ES-I3 (cell line): ENCODE measurements at regions not wholly inside any gene's neighbourhood (a gene's known extent, or its start where the extent isn't known, plus 50 kb on each side); places are given as distances from the start of the nearest gene placed in this dataset.

Experiments
- H3K36me3 ChIP-seq: 2 replicates; pipeline ENCODE4 v1.6.1; 2013; ENCODE audit warnings: mild to moderate bottlenecking, low read length, control low read depth, moderate library complexity; ENCODE audit not compliant: insufficient read depth
- H3K4me1 ChIP-seq: 2 replicates; pipeline ENCODE4 v1.6.1; 2013; ENCODE audit warnings: mild to moderate bottlenecking, control low read depth, low read length; ENCODE audit not compliant: insufficient read depth
- H3K9ac ChIP-seq: 2 replicates; pipeline ENCODE4 v1.6.1; 2013; ENCODE audit warnings: low read depth, mild to moderate bottlenecking, low read length, moderate library complexity
- H3K9me3 ChIP-seq: 2 replicates; pipeline ENCODE4 v1.6.1; 2013; ENCODE audit warnings: mild to moderate bottlenecking, low read length, moderate library complexity; ENCODE audit not compliant: control insufficient read depth, insufficient read depth

DNA sequence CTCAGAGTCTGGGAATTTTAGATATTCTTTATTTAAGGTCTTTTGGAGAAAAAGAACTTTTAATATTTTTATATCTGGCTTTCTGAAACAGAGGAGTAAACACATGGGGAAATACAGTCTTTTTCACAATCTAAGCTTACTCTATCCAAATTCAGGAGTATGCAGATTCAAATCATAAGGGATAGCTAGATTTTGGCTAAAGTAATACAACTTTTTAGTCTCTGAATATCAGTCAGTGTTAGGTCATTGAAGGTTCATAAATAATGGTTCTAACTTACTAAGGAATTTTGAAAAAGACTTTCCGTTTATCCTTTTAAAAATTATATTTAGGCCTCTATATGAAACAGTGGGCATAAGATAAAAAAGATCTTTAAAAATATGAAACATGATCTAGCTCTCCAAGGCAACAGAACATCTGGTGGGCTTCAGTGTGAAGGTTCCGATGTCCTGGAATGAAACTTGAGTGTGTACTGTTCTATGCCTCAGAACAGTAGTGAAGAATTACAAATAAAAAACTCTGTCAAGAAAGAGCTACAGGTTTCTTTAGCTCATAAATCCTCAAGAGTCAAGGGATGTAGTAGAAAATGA lies 165.2 kb upstream of the PDGFD start:
- Histone ChIP-seq H3K9me3 (no peaks in the 10 kb centered on the region), H3K36me3 (no peaks in the 10 kb centered on the region), H3K9ac (no peak overlapping the region), H3K4me1 (no peaks in the 10 kb centered on the region)

DNA sequence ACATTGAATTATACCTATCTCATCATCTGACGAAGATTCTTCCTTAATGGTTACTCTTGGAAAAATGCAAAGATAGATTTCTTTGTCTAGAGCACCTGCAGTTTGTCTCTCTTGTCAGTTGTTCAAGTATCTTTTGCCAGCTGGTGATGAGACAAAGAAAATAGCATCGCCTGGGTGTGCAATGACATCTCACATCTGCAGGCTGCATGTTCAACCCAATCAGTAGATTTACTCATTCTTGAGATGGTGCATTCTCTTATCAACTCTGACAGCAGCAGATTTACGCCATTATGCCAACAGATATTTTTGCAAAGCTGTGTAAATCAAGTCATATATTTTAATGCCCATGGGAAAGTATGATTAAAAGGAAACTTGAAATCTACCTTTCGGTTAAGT lies 164.6 kb upstream of the PDGFD start:
- no peak overlapping the region for H3K9ac ChIP-seq
- H3K36me3 ChIP-seq: no peaks in the 10 kb centered on the region
- H3K4me1 ChIP-seq: no peaks in the 10 kb centered on the region
- H3K9me3 ChIP-seq: no peaks in the 10 kb centered on the region

DNA sequence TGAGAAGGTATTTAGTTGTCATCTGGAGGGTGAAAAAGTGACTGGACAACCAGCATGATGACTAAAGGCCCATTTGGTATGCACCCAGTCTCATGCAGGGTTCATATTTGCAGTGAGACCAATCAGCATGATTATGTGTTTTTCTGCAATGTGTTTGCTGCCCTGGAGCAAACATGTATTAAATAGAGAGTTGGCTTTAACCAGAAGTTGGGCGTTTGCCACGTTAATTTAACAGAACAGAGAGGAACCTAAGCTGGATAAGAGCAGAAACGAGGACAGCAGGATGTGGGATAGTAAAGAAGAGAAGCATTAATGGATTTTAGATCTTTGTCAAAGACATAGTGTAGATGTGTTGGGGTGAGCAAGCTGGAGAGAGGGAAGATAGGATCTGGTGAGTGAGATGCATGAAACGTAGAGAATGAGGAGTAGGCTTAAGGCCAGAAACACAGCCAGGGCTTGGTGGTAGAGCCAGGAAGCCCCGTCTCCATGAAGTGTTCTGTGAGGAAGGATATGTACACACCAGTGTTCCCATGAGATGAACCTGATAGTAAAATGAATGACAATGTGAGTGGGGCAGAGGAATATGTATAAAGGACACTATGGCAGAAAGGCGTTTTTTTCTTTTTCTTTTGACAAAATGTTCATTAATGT lies 164.0 kb upstream of the PDGFD start:
- H3K9ac ChIP-seq: no peak overlapping the region
- no peaks in the 10 kb centered on the region for H3K4me1 ChIP-seq
- H3K9me3 ChIP-seq: no peaks in the 10 kb centered on the region
- no peaks in the 10 kb centered on the region for H3K36me3 ChIP-seq

DNA sequence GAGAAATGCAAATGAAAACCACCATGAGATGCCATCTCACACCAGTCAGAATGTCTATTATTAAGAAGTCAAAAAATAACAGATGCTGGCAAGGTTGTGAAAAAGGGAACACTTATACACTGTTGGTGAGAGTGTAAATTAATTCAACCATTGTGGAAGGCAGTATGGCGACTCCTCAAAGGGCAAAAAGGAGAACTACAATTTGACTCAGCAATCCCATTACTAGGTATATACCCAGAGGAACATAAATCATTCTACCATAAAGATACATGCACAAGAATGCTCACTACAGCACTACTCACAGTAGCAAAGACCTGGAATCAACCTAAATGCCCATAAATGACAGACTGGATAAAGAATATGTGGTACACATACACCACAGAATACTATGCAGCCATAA lies 161.1 kb upstream of the PDGFD start:
- H3K9me3 ChIP-seq: no peaks in the 10 kb centered on the region

DNA sequence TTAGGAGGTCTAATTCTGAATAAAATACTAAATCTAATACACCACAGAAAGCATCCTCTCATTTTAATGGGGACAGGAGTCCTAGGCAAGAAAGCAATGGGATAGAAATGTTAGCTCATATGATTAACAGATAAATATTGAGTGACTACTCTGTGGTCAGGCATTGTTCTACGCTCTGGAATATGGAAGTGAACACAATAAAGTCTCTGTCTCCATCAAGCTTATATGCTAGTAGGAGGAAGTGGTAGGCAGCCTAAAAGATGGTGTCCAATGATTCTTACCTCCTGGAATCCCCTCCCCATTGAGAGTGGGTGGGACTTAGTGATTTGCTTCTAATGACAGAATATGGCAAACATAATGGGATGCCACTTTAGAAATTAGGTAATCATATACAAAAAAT lies 160.3 kb upstream of the PDGFD start:
- Histone ChIP-seq H3K9ac (no peak overlapping the region), H3K4me1 (no peaks in the 10 kb centered on the region), H3K36me3 (no peaks in the 10 kb centered on the region), H3K9me3 (no peaks in the 10 kb centered on the region)

More for the DNA sequence above, 161.1 kb upstream of the PDGFD start:
- H3K36me3 ChIP-seq: no peaks in the 10 kb centered on the region
- no peaks in the 10 kb centered on the region for H3K4me1 ChIP-seq
- no peak overlapping the region for H3K9ac ChIP-seq

DNA sequence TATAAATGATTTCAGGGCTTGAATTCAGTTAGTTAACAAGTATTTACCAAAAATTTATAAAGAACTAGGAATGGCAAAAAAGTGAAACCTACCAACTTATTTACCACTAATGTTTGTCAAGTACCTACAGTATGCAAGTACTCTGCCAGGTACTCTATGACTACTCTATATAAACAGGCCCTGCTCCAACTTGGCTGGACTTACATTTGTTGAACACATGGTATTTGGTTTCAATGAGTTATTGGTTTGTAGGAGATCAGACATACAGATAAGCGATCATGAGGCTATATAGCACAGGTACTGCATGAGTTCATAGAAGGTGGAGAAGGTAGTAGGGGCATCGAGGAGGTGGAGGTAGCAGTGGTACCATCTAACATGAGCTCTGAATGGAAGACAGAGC lies 159.9 kb upstream of the PDGFD start:
- H3K9me3 ChIP-seq: no peaks in the 10 kb centered on the region
- no peak overlapping the region for H3K9ac ChIP-seq
- H3K36me3 ChIP-seq: no peaks in the 10 kb centered on the region
- no peaks in the 10 kb centered on the region for H3K4me1 ChIP-seq

DNA sequence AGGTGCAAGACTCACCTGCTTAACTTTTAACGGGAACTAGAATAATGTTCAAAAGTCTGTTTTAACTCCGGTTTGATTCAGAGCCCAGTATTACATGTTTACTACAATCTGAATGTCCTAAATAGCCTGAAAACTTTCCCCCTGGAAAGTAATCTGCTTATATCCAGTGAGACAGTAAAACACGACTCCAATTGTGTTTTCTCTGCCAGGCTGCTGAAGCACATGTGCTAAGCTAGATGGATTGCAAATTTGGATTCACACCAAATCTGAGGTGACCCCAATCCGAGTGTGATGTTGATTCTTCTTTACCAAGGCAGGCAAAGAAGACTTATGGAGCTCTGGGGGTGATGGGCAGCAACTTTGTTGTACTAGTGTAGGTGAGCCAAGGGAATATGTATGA lies 158.7 kb upstream of the PDGFD start:
- H3K4me1 ChIP-seq: no peaks in the 10 kb centered on the region
- H3K9ac ChIP-seq: no peak overlapping the region
- H3K9me3 ChIP-seq: no peaks in the 10 kb centered on the region
- no peaks in the 10 kb centered on the region for H3K36me3 ChIP-seq

DNA sequence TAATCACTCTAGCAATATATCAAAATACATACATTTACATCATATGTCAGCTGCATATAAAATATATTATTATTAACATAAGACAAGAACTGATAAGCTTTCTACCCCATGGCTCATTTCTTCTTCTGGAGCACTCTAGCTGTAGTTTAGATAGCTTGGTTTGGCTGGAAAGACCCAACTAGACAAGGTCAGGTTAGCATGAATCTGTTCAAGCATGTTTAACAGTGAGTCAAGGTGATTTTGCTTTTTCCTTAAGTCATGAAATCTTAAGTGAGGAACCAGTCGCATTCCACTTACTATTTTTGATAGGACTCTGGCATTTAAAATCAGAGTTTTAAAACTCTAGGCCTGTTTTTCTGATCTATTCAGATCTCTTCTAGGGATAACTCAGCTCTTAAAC lies 157.0 kb upstream of the PDGFD start:
- no peaks in the 10 kb centered on the region for H3K9me3 ChIP-seq
- no peaks in the 10 kb centered on the region for H3K4me1 ChIP-seq
- H3K36me3 ChIP-seq: no peaks in the 10 kb centered on the region
- no peak overlapping the region for H3K9ac ChIP-seq

DNA sequence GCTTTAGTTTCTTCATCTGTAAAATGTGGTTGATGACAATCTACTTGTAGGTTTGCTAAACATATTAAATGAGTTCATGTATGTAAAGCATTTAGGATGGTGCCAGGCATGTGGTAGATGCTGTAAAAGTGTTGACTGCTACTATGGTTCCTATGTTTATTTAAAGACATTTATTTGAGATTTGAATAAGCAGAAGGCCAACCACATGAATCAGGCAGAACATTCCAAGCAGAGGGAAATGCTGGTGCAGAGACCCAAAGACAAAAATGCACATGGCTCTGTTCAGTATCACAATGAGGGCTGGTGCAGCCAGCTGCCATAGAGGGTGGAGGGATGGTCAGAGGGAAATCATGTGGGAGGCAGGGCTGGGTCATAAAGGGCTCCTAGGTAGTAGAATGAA lies 156.2 kb upstream of the PDGFD start:
- Histone ChIP-seq H3K9me3 (no peaks in the 10 kb centered on the region), H3K36me3 (no peaks in the 10 kb centered on the region), H3K9ac (no peak overlapping the region), H3K4me1 (no peaks in the 10 kb centered on the region)

DNA sequence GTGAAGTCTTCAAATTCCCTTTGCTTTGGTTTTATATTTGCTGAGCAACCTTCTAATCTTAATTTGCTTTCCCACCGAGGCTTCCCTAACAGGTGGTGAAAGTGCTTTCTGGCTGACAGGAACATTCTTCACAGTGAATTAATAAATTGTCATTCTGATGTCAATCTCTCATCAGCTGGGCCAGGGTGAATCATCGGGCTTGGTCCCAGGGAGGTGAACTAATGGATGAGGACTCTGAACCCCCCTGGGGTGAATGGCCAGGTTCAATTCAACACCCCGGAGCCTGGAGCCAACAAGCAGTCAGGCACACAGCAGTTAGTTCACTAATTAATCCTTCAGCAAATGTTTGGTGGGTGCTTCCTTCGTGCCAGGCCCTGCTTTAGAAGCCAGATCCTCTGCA lies 155.4 kb upstream of the PDGFD start:
- Histone ChIP-seq H3K36me3 (no peaks in the 10 kb centered on the region), H3K9me3 (no peaks in the 10 kb centered on the region), H3K9ac (no peak overlapping the region), H3K4me1 (no peaks in the 10 kb centered on the region)

DNA sequence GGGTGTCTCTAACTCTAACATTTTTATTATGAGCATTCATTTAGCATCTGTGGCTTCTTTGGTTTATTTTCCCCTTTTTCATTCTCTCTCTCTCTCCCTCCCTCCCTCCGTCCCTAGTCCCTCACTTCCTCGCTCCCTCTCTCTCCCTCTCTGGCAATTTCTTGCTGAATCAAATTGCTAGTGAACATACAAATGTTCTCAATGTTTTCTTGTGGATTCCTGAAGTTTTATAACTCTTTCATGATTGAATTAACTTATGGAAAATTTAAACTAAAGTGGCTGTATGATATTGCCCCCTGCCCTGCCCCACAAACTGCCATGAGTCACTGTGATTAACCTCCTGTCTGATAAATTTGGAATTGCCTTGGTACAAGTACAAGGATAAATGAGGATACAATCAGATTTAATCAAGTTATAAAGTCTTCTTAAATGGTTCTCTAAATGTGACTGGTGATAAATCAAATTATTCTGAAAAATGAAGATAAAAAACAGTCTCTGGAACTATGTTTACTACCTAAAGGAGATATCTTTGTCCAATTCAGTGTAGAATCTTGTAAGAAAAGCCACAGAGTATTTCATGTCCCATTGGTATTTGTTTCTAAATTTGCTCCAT lies 143.0 kb upstream of the PDGFD start:
- Histone ChIP-seq H3K9me3 (no peaks in the 10 kb centered on the region), H3K9ac (no peak overlapping the region), H3K36me3 (no peaks in the 10 kb centered on the region), H3K4me1 (no peaks in the 10 kb centered on the region)

DNA sequence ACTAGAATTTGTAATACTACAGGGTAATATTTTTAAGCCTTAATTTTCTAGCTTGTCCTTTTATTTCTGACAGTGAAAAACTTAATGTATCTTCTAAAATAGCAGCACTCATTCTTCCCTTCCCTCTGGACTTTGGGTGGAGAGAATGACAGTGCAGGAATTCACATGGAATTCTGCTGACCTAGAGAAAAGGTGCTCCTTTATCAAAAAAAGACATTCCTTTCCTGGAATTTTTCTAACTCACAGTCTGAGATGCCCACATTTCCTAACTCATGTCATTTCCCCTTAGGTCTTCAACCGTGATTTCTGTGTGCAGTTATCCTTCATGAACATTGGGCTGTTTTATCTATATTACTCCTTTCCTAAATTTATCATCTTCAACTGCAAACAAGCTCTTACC lies 137.8 kb upstream of the PDGFD start:
- no peaks in the 10 kb centered on the region for H3K36me3 ChIP-seq
- no peaks in the 10 kb centered on the region for H3K9me3 ChIP-seq

DNA sequence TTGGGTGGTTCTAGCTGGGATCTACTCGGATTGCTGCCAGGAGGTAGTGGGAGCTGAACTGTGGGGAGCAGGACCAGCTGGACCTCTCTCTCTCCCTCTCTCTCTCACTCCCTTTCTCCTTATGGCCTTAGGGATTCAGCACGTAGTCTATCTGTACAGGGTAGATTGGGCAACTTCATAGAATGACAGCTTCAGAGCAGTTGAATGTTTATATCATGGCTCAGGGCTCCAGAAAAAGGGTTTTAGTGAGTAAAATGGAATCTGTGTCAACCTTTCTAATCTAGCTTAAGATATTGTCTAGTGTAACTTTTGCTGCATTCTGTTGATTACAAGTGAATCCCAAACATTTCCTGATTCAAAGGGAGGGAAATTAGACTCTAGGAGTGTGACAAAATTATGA lies 127.7 kb upstream of the PDGFD start:
- Histone ChIP-seq H3K9ac (no peak overlapping the region), H3K36me3 (no peaks in the 10 kb centered on the region), H3K4me1 (no peaks in the 10 kb centered on the region; the same call in 1 of the 2 replicates), H3K9me3 (no peaks in the 10 kb centered on the region)

More for the DNA sequence above, 137.8 kb upstream of the PDGFD start:
- Histone ChIP-seq H3K9ac (no peak overlapping the region), H3K4me1 (no peaks in the 10 kb centered on the region)

DNA sequence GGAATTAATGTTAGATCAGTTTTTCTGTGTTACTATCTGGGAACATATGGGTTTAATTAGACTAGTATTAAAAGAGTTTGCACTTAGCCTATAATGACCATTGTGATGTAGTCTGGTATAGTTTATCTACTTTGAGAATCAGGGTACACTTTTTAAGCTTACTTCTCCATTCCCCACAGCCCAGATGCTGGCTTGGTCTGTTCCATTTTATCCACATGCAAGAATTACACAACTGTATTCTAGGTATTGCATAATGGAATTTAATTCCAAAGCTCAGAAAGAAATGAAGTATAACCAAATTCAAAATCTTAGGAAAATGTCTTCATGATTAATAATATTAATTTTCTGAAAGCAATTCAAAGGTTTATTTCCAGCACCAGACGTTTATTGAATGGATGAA lies 122.2 kb upstream of the PDGFD start:
- Histone ChIP-seq H3K4me1 (no peaks in the 10 kb centered on the region), H3K9ac (no peak overlapping the region), H3K9me3 (no peaks in the 10 kb centered on the region), H3K36me3 (no peaks in the 10 kb centered on the region)

DNA sequence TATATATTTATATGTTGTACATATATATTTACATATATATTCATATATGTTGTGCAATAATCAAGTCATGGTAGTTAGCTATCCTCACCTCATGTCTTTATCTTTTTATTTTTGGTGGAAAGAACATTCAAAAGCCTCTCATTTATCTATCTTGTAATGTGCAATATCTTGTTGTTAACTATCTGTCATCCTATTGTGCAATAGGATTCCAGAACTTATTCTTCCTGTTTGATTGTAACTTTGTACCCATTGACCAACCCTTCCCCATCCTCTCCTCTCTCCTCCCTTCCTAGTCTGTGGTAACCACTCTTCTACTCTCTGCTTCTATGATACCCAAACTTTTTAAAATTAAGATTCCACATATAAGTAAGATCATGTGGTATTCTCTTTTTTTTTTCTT lies 115.6 kb upstream of the PDGFD start:
- Histone ChIP-seq H3K9me3 (no peaks in the 10 kb centered on the region), H3K9ac (no peak overlapping the region), H3K4me1 (peaks cover 5% of the 10 kb centered on the region; the same call in 1 of the 2 replicates), H3K36me3 (no peaks in the 10 kb centered on the region)
